AG09309 (cell line): ENCODE measurements at regions not wholly inside any gene's neighbourhood (a gene's known extent, or its start where the extent isn't known, plus 50 kb on each side); places are given as distances from the start of the nearest gene placed in this dataset.

Experiments
- DNase-seq: peaks from one replicate; pipeline ENCODE4 v3.0.0-alpha.2; 2010; ENCODE audit warnings: low read depth
- H3K4me3 ChIP-seq: 2 replicates; pipeline ENCODE4 v1.5.1; 2011; ENCODE audit warnings: mild to moderate bottlenecking, low read depth, low read length, moderate library complexity; ENCODE audit not compliant: control insufficient read depth
- TF ChIP-seq, protein P1 (sequence below): IDR thresholded peaks from 2 replicates; pipeline ENCODE4 v1.5.1; 2011; ENCODE audit warnings: mild to moderate bottlenecking, low read depth, low read length, inconsistent platforms; ENCODE audit not compliant: insufficient read depth, control insufficient read depth; ENCODE audit errors: missing control alignments

DNA sequence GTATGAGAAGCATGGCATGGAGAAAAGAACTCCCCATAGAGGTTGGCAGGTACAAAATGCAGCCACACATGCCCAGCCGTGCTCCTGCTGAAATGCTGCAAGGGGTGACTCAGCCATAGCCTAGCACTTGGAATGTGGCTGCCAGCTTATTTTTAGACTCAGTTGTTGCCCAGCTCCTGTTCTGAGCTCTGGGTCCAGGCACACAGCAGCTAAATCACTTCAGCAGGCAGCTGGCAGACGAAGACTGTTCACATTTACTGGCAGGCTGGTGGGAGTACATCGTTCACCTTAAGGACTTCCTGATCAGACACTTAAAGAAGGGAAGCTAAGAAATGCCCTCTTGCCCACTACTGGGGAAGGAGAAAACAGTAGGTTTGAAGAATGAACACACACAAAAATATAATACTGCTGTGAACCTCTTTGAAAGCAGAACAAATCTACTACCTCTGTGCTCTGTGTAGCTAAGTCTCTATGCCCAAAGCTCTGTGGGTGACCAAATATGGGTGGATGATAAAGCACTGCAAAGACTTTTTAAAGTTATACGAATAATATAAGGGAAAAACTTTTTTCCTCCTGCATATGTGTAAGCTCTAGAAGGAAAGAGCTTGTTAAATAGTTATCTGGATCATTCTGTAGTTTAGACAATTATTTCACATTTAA is 146.1 kb downstream of the LNPK start:
- DNase-seq, result no peak
- TF ChIP-seq, protein P1, sequence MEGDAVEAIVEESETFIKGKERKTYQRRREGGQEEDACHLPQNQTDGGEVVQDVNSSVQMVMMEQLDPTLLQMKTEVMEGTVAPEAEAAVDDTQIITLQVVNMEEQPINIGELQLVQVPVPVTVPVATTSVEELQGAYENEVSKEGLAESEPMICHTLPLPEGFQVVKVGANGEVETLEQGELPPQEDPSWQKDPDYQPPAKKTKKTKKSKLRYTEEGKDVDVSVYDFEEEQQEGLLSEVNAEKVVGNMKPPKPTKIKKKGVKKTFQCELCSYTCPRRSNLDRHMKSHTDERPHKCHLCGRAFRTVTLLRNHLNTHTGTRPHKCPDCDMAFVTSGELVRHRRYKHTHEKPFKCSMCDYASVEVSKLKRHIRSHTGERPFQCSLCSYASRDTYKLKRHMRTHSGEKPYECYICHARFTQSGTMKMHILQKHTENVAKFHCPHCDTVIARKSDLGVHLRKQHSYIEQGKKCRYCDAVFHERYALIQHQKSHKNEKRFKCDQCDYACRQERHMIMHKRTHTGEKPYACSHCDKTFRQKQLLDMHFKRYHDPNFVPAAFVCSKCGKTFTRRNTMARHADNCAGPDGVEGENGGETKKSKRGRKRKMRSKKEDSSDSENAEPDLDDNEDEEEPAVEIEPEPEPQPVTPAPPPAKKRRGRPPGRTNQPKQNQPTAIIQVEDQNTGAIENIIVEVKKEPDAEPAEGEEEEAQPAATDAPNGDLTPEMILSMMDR, result no peak
- H3K4me3 ChIP-seq, result no peak overlapping the region

DNA sequence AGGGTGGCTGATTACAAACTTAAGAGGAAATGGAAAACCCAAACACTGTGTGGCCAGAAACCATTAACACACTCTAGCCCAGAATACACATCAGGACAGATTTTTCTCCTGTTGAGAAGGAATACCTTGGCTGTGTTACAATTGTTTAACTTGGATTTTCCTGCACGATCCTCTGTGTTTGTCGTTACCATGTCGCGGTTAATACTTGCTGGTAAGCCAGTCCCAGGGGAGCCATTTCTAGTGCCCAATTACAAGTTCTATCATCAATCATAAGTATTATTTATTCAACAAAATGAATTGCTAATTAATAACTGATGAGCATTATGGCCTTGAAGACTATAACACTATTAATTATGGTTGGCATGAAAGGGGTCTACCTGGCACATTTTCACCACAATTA is 146.8 kb downstream of the LNPK start:
- no peak for DNase-seq
- H3K4me3 ChIP-seq, result no peak overlapping the region
- TF ChIP-seq, protein P1, result no peak

DNA sequence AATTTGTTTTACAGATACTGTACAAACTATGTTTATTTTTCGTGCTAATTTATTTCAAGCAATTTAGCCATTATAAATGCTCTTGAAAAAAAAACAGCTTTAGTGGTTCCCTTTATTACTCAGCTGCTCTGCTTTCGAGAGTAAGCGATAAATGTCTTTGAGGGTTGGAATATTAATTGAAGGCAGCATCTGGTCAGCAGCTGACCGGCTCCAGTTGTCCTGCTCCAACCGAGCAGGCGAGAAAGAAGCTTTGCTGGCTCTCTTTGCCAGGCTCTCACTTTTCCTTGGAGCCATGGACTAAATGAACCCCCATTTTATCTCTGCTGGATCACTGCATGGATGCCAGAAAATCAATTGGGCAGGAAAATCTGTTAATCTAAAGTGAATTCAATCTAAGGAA is 147.4 kb downstream of the LNPK start:
- H3K4me3 ChIP-seq, result no peak overlapping the region
- no peak for DNase-seq
- TF ChIP-seq, protein P1, result no peak

DNA sequence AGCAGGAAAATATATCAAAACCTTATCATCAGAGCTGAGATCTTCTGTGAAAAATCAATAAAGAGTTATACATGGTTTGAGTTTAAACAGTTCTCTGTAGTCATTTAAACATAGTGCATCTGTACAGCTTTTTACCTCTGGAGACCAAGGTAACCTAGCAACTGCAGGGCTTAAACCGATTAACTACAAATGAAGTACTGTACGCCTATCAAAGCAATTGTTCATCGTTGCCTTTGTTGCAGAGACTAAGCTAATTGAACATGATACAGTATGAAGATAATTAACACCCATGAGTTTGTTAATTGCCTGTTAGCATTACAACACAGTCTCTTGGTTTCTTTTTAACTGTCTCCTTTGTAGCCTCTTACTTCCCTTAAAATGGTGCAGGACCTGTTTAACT is 147.9 kb downstream of the LNPK start:
- TF ChIP-seq, protein P1, result no peak
- DNase-seq, result no peak
- no peak overlapping the region for H3K4me3 ChIP-seq

DNA sequence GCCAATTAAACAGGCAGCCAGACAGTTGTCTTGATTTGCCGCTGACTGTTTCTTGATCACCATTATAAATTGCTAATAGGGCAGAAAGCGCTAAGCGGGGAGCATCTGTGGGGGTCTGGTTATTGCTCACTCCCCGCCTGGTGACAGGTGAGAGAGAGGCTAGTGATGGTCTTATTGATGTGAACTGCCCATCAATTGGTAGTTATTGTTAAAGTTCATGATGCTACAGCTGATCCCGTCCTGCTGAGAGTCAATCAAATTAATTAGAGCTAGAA is 148.5 kb downstream of the LNPK start:
- no peak overlapping the region for H3K4me3 ChIP-seq
- TF ChIP-seq, protein P1, result no peak
- DNase-seq, result no peak

DNA sequence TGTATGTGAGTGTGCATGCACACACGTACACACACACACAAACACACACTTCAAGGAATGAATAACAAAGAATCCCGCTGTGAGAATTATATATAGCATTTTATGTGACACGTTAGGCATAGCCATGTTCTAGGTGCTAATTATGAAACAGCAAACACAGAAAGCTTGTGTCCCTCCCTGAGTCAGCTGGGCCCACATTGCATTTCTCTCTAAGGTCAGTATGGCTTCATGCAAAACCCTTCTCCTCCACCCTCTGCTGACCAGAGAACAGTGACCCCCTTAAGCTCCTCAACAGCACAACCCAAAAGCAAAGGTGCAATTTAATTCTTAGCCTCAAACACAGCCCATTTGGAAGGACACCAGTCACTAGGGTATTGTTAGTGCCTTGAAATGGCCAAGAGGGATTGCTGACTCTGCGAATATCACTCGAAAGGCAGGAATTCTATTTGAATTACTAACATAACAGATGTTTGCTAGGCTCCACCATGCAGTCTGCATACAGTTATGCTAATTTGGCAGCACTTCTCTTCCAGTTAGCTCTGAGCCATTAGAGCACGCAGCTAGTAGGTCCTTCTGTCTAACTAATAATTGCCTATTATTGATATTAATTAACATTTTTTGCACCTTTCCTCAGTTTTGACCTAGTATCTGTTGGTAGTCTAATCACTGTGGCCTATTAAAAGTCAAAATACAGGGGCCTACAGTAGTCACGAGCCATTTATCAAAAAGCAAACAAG is 149.0 kb downstream of the LNPK start:
- no peak overlapping the region for H3K4me3 ChIP-seq
- no peak for DNase-seq
- TF ChIP-seq, protein P1, result no peak
